ENCODE measurements at regions not wholly inside any gene's neighbourhood (a gene's known extent, or its start where the extent isn't known, plus 50 kb on each side); places are given as distances from the start of the nearest gene placed in this dataset.

DNA sequence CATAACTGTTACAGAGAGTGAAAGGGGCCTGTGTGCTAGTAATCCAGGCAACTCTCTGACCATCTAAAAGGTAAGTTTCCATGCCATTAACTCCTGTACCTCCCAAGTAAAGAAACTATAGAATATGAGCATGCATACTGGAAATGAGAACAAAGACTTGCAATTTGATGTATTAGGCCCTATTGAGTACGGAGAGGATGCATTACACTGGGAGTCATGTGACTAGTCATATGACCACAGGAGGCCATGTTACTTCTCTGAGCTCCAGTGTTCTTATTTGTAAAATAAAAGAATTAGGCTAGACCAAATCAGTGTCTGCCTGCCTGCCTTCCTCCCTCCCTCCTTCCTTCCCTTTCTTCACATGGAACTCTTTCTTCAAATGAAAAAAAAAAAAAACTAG is 440.1 kb upstream of the CCDC196 start:
- POLR2A ChIA-PET, result no interaction called here
- no peaks in the 10 kb centered on the region for H3K79me2 ChIP-seq (ENCODE audit: insufficient read depth)
- H3K4me2 ChIP-seq, result no peak overlapping the region
- no peak overlapping the region for H3K4me3 ChIP-seq (ENCODE audit: low read depth in 2 of 2, low read length in 1 of 2)
- no peaks in the 10 kb centered on the region for H3F3A ChIP-seq (replicated peaks; ENCODE audit: insufficient read depth)
- no peaks in the 10 kb centered on the region for H3K9me2 ChIP-seq
- H2AFZ ChIP-seq (ENCODE audit: low read depth), result no peak overlapping the region
- H4K20me1 ChIP-seq (ENCODE audit: insufficient read depth), result no peaks in the 10 kb centered on the region
- H3K27me3 ChIP-seq (ENCODE audit: insufficient read depth), result no peaks in the 10 kb centered on the region
- no peak for DNase-seq
- no peaks in the 10 kb centered on the region for H3K36me3 ChIP-seq (replicated peaks in 1 of 2; ENCODE audit: control insufficient read depth in 1 of 2, insufficient read depth in 2 of 2, low read length in 1 of 2)
- H3K9me3 ChIP-seq, result no peaks in the 10 kb centered on the region
- CTCF ChIA-PET, result interaction anchor here (2.3 kb wide), 1 partner anchor 9 kb away, joined by 6 read pairs; no protein-coding TSS in a partner anchor
- TF ChIP-seq MXI1 (IDR thresholded peaks at IDR 0.05; ENCODE audit: low read depth, low read length), result no peak
- TF ChIP-seq, protein P1, sequence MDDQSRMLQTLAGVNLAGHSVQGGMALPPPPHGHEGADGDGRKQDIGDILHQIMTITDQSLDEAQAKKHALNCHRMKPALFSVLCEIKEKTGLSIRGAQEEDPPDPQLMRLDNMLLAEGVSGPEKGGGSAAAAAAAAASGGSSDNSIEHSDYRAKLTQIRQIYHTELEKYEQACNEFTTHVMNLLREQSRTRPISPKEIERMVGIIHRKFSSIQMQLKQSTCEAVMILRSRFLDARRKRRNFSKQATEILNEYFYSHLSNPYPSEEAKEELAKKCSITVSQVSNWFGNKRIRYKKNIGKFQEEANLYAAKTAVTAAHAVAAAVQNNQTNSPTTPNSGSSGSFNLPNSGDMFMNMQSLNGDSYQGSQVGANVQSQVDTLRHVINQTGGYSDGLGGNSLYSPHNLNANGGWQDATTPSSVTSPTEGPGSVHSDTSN (IDR thresholded peaks at IDR 0.05), result no peak
- no peak overlapping the region for H3K27ac ChIP-seq (ENCODE audit: low read depth in 2 of 2, low read length in 1 of 2)
- H3K9ac ChIP-seq, result no peak overlapping the region
- WGBS (ENCODE audit: low lambda C conversion rate), result 33% methylated on average over 1 of the region's 1 CpG
- no peaks in the 10 kb centered on the region for H3K4me1 ChIP-seq (ENCODE audit: control insufficient read depth in 1 of 2, insufficient read depth in 2 of 2, low read depth in 1 of 2, low read length in 1 of 2)

DNA sequence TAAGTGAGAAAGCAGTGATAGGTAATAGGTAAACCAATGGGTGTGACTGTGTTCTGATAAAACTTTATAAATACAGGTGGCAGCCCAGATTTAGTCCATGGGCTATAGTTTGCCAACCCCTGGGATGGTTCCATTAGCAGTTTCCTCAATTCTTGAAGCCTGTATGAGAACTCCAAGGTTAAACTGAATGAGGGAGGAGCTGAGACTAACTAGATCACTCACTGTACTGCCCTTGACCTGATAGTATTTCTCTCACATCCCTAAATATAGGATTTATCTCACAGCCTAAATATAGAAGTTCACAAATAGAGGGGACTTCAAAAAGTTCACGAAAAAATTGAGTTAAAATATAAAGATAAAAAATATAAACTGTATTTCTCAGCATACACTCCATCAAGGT is 439.6 kb upstream of the CCDC196 start:
- ChIA-PET POLR2A (no interaction called here), CTCF (interaction anchor here (2.3 kb wide), 1 partner anchor 10 kb away, joined by 6 read pairs; no protein-coding TSS in a partner anchor)
- H3K27ac ChIP-seq (ENCODE audit: low read depth in 2 of 2, low read length in 1 of 2), result no peak overlapping the region
- no peak for DNase-seq
- no peak overlapping the region for H3K4me2 ChIP-seq
- no peaks in the 10 kb centered on the region for H3K4me1 ChIP-seq (ENCODE audit: control insufficient read depth in 1 of 2, insufficient read depth in 2 of 2, low read depth in 1 of 2, low read length in 1 of 2)
- H3K27me3 ChIP-seq (ENCODE audit: insufficient read depth), result no peaks in the 10 kb centered on the region
- no peak overlapping the region for H2AFZ ChIP-seq (ENCODE audit: low read depth)
- H3K36me3 ChIP-seq (replicated peaks in 1 of 2; ENCODE audit: control insufficient read depth in 1 of 2, insufficient read depth in 2 of 2, low read length in 1 of 2), result no peaks in the 10 kb centered on the region
- TF ChIP-seq, protein P2, sequence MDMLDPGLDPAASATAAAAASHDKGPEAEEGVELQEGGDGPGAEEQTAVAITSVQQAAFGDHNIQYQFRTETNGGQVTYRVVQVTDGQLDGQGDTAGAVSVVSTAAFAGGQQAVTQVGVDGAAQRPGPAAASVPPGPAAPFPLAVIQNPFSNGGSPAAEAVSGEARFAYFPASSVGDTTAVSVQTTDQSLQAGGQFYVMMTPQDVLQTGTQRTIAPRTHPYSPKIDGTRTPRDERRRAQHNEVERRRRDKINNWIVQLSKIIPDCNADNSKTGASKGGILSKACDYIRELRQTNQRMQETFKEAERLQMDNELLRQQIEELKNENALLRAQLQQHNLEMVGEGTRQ (IDR thresholded peaks at IDR 0.05; ENCODE audit: borderline replicate concordance, low read depth, low read length), result no peak
- no peak for TF ChIP-seq TEAD4 (IDR thresholded peaks at IDR 0.05; ENCODE audit: borderline replicate concordance, insufficient read depth)
- no peak for TF ChIP-seq MEF2A (IDR thresholded peaks at IDR 0.05; ENCODE audit: borderline replicate concordance, low read depth)
- no peak for TF ChIP-seq SIN3A (IDR thresholded peaks at IDR 0.05; ENCODE audit: borderline replicate concordance, low read depth, low read length)
- no peaks in the 10 kb centered on the region for H4K20me1 ChIP-seq (ENCODE audit: insufficient read depth)
- 4% methylated on average over 1 of the region's 1 CpG for WGBS (ENCODE audit: low lambda C conversion rate)
- H3K9me3 ChIP-seq, result no peaks in the 10 kb centered on the region
- H3K9ac ChIP-seq, result no peak overlapping the region
- H3K9me2 ChIP-seq, result no peaks in the 10 kb centered on the region
- H3K4me3 ChIP-seq (ENCODE audit: low read depth in 2 of 2, low read length in 1 of 2), result no peak overlapping the region
- no peaks in the 10 kb centered on the region for H3K79me2 ChIP-seq (ENCODE audit: insufficient read depth)
- H3F3A ChIP-seq (replicated peaks; ENCODE audit: insufficient read depth), result no peaks in the 10 kb centered on the region

DNA sequence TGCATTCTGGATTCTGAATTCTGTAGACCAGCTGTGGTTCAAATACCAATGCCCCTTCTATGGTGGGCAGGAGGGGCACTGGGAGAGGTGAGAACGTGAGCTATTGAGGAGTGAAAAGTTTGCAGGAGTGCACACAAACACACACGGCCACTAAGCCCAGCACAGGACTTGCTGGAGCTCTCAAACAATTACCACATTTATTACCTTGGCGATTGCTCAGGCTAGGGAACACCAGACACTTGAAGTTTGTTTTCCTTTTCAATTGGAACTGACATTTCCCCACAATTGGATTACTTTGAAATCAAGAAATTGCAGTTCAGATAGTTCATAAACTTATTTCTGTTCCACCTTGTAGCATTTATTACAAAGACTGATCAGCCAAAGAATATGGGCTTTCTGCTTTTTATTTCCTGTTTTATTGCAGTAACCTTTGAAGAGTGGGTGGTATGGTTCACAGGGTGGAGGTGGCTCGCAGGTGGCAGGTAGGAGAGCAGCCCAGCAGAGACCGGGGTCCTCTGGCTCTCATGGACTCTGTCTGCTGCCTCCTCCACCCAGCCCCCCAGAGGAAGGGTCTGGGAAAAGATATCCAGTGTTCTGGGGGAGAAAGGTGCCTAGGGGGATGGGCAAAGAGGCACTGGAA is 429.8 kb upstream of the CCDC196 start:
- H3K4me2 ChIP-seq, result no peak overlapping the region
- WGBS (ENCODE audit: low lambda C conversion rate), result 11% methylated on average over 5 of the region's 5 CpGs
- no peak overlapping the region for H3K9ac ChIP-seq
- H3K27ac ChIP-seq (ENCODE audit: low read depth in 2 of 2, low read length in 1 of 2), result no peak overlapping the region
- no peak for DNase-seq
- no peak overlapping the region for H3K4me3 ChIP-seq (ENCODE audit: low read depth in 2 of 2, low read length in 1 of 2)
- H2AFZ ChIP-seq (ENCODE audit: low read depth), result no peak overlapping the region
- no peaks in the 10 kb centered on the region for H4K20me1 ChIP-seq (ENCODE audit: insufficient read depth)
- no peaks in the 10 kb centered on the region for H3K79me2 ChIP-seq (ENCODE audit: insufficient read depth)
- POLR2A ChIA-PET, result no interaction called here
- H3F3A ChIP-seq (replicated peaks; ENCODE audit: insufficient read depth), result no peaks in the 10 kb centered on the region
- H3K9me2 ChIP-seq, result no peaks in the 10 kb centered on the region
- H3K27me3 ChIP-seq (ENCODE audit: insufficient read depth), result no peaks in the 10 kb centered on the region
- H3K9me3 ChIP-seq, result no peaks in the 10 kb centered on the region
- H3K36me3 ChIP-seq (replicated peaks in 1 of 2; ENCODE audit: control insufficient read depth in 1 of 2, insufficient read depth in 2 of 2, low read length in 1 of 2), result no peaks in the 10 kb centered on the region
- CTCF ChIA-PET, result no interaction called here
- no peaks in the 10 kb centered on the region; a peak in 1 of 4 replicates for H3K4me1 ChIP-seq (ENCODE audit: control insufficient read depth in 1 of 2, insufficient read depth in 2 of 2, low read depth in 1 of 2, low read length in 1 of 2)
- no peak for TF ChIP-seq TCF12 (IDR thresholded peaks at IDR 0.05)
- no peak for TF ChIP-seq CHD2 (IDR thresholded peaks at IDR 0.05; ENCODE audit: low read length, partially characterized antibody)
- no peak for TF ChIP-seq RXRA (IDR thresholded peaks at IDR 0.05; ENCODE audit: borderline replicate concordance, low read depth)
- TF ChIP-seq, protein P2 (IDR thresholded peaks at IDR 0.05; ENCODE audit: borderline replicate concordance, low read depth, low read length), result no peak
- TF ChIP-seq, protein P3, sequence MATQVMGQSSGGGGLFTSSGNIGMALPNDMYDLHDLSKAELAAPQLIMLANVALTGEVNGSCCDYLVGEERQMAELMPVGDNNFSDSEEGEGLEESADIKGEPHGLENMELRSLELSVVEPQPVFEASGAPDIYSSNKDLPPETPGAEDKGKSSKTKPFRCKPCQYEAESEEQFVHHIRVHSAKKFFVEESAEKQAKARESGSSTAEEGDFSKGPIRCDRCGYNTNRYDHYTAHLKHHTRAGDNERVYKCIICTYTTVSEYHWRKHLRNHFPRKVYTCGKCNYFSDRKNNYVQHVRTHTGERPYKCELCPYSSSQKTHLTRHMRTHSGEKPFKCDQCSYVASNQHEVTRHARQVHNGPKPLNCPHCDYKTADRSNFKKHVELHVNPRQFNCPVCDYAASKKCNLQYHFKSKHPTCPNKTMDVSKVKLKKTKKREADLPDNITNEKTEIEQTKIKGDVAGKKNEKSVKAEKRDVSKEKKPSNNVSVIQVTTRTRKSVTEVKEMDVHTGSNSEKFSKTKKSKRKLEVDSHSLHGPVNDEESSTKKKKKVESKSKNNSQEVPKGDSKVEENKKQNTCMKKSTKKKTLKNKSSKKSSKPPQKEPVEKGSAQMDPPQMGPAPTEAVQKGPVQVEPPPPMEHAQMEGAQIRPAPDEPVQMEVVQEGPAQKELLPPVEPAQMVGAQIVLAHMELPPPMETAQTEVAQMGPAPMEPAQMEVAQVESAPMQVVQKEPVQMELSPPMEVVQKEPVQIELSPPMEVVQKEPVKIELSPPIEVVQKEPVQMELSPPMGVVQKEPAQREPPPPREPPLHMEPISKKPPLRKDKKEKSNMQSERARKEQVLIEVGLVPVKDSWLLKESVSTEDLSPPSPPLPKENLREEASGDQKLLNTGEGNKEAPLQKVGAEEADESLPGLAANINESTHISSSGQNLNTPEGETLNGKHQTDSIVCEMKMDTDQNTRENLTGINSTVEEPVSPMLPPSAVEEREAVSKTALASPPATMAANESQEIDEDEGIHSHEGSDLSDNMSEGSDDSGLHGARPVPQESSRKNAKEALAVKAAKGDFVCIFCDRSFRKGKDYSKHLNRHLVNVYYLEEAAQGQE (IDR thresholded peaks at IDR 0.05; ENCODE audit: low read depth, low read length), result no peak
- no peak for TF ChIP-seq POLR2AphosphoS5 (IDR thresholded peaks at IDR 0.05; ENCODE audit: low read depth, low read length)
- TF ChIP-seq, protein P4, sequence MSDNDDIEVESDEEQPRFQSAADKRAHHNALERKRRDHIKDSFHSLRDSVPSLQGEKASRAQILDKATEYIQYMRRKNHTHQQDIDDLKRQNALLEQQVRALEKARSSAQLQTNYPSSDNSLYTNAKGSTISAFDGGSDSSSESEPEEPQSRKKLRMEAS (IDR thresholded peaks at IDR 0.05; ENCODE audit: low read depth), result no peak

Data from SK-N-SH (cell line).